Karpas-422 (cell line): ENCODE measurements at regions not wholly inside any gene's neighbourhood (a gene's known extent, or its start where the extent isn't known, plus 50 kb on each side); places are given as distances from the start of the nearest gene placed in this dataset.

Experiments used
- DNase-seq: peaks from one replicate; pipeline ENCODE4 v3.0.0-alpha.2; 2015
- H2AFZ ChIP-seq: fragments of 200-600 bp; sonication (generic); 2 replicates; pipeline ENCODE4 v1.6.1; 2014; ENCODE audit warnings: antibody characterized with exemption, low read length, mixed read lengths
- H3K27ac ChIP-seq: fragments of 200-600 bp; sonication (generic); 2 replicates; pipeline ENCODE4 v1.5.1; 2014; ENCODE audit warnings: mild to moderate bottlenecking, low read length, moderate library complexity
- H3K27me3 ChIP-seq: fragments of 200-600 bp; sonication (generic); 2 replicates; pipeline ENCODE4 v1.6.1; 2014; ENCODE audit warnings: low read length, mixed read lengths
- H3K36me3 ChIP-seq: fragments of 200-600 bp; sonication (generic); 2 replicates; pipeline ENCODE4 v1.6.1; 2014; ENCODE audit warnings: low read length, mixed read lengths; ENCODE audit not compliant: insufficient read depth
- H3K4me1 ChIP-seq: fragments of 200-600 bp; sonication (generic); 2 replicates; pipeline ENCODE4 v1.6.1; 2014; ENCODE audit warnings: mild to moderate bottlenecking, low read length, mixed read lengths
- H3K4me2 ChIP-seq: fragments of 200-600 bp; sonication (generic); 2 replicates; pipeline ENCODE4 v1.6.1; 2014; ENCODE audit warnings: low read length, low read depth, mild to moderate bottlenecking; ENCODE audit not compliant: poor library complexity, severe bottlenecking
- H3K4me3 ChIP-seq: fragments of 200-600 bp; sonication (generic); 2 replicates; pipeline ENCODE4 v1.5.1; 2014; ENCODE audit warnings: mild to moderate bottlenecking, antibody characterized with exemption, low read length, mixed read lengths
- H3K79me2 ChIP-seq: fragments of 200-600 bp; sonication (generic); 2 replicates; pipeline ENCODE4 v1.6.1; 2014; ENCODE audit warnings: mild to moderate bottlenecking, low read length, mixed read lengths
- H3K9ac ChIP-seq: fragments of 200-600 bp; sonication (generic); 2 replicates; pipeline ENCODE4 v1.6.0; 2014; ENCODE audit warnings: low read length
- H3K9me2 ChIP-seq: fragments of 200-600 bp; sonication (generic), shearing (Covaris generic); replicated peaks from 2 replicates; pipeline ENCODE4 v1.6.0; 2014; ENCODE audit warnings: mild to moderate bottlenecking, low read length, moderate library complexity; ENCODE audit not compliant: insufficient read depth
- H3K9me3 ChIP-seq: fragments of 300-700, 200-600 bp; sonication (generic); 2 replicates; pipeline ENCODE4 v1.6.1; 2014; ENCODE audit warnings: low read length, mixed read lengths
- H4K20me1 ChIP-seq: fragments of 200-600 bp; sonication (generic); 2 replicates; pipeline ENCODE4 v1.6.1; 2014; ENCODE audit warnings: mild to moderate bottlenecking, antibody characterized with exemption, low read length, low read depth; ENCODE audit not compliant: insufficient read depth

- Histone ChIP-seq H3K27ac (no peak overlapping the region), H3K79me2 (no peaks in the 10 kb centered on the region), H3K4me1 (no peaks in the 10 kb centered on the region), H3K4me2 (no peak overlapping the region), H3K27me3 (no peaks in the 10 kb centered on the region), H2AFZ (no peak overlapping the region), H3K4me3 (no peak overlapping the region), H3K36me3 (no peaks in the 10 kb centered on the region), H3K9me3 (no peaks in the 10 kb centered on the region), H3K9me2 (no peaks in the 10 kb centered on the region), H4K20me1 (no peaks in the 10 kb centered on the region), H3K9ac (no peak overlapping the region)
- DNase-seq, result no peak
Observed at GRCh38 chr6:56904068-56904467, 50.8 kb upstream of the BEND6 start.

- H3K4me3 ChIP-seq, result no peak overlapping the region
- no peaks in the 10 kb centered on the region for H4K20me1 ChIP-seq
- H3K27ac ChIP-seq, result no peak overlapping the region
- H3K9me3 ChIP-seq, result no peaks in the 10 kb centered on the region
- peak; percentile 78 for DNase-seq
- no peak overlapping the region for H3K4me2 ChIP-seq
- no peaks in the 10 kb centered on the region for H3K4me1 ChIP-seq
- no peaks in the 10 kb centered on the region for H3K27me3 ChIP-seq
- H2AFZ ChIP-seq, result no peak overlapping the region
- H3K9me2 ChIP-seq, result no peaks in the 10 kb centered on the region
- no peaks in the 10 kb centered on the region for H3K36me3 ChIP-seq
- no peaks in the 10 kb centered on the region for H3K79me2 ChIP-seq
- no peak overlapping the region for H3K9ac ChIP-seq
Observed at GRCh38 chr6:56902641-56903464, 52.1 kb upstream of the BEND6 start.

GRCh38 chr6:56900784-56901183 is 54.1 kb upstream of the BEND6 start:
- no peak overlapping the region for H3K4me3 ChIP-seq
- H3K27ac ChIP-seq, result no peak overlapping the region
- no peaks in the 10 kb centered on the region for H3K9me2 ChIP-seq
- H3K9ac ChIP-seq, result no peak overlapping the region
- no peaks in the 10 kb centered on the region for H3K27me3 ChIP-seq
- H3K79me2 ChIP-seq, result no peaks in the 10 kb centered on the region
- no peaks in the 10 kb centered on the region for H3K36me3 ChIP-seq
- H4K20me1 ChIP-seq, result no peaks in the 10 kb centered on the region
- no peak overlapping the region for H2AFZ ChIP-seq
- DNase-seq, result no peak
- H3K4me1 ChIP-seq, result no peaks in the 10 kb centered on the region
- H3K9me3 ChIP-seq, result no peaks in the 10 kb centered on the region
- H3K4me2 ChIP-seq, result no peak overlapping the region

GRCh38 chr6:56899753-56900152 is 55.2 kb upstream of the BEND6 start:
- Histone ChIP-seq H3K4me2 (no peak overlapping the region), H4K20me1 (no peaks in the 10 kb centered on the region), H3K27me3 (no peaks in the 10 kb centered on the region), H3K27ac (no peak overlapping the region), H3K9ac (no peak overlapping the region), H2AFZ (no peak overlapping the region), H3K4me1 (no peaks in the 10 kb centered on the region), H3K4me3 (no peak overlapping the region), H3K79me2 (no peaks in the 10 kb centered on the region), H3K9me2 (no peaks in the 10 kb centered on the region), H3K9me3 (no peaks in the 10 kb centered on the region), H3K36me3 (no peaks in the 10 kb centered on the region)
- no peak for DNase-seq

GRCh38 chr6:56899311-56899710 is 55.6 kb upstream of the BEND6 start:
- DNase-seq, result no peak
- H3K9ac ChIP-seq, result no peak overlapping the region
- no peaks in the 10 kb centered on the region for H3K27me3 ChIP-seq
- H3K36me3 ChIP-seq, result no peaks in the 10 kb centered on the region
- H3K4me1 ChIP-seq, result no peaks in the 10 kb centered on the region
- H3K9me3 ChIP-seq, result no peaks in the 10 kb centered on the region
- H3K79me2 ChIP-seq, result no peaks in the 10 kb centered on the region
- H3K9me2 ChIP-seq, result no peaks in the 10 kb centered on the region
- H3K4me3 ChIP-seq, result no peak overlapping the region
- no peak overlapping the region for H3K4me2 ChIP-seq
- H2AFZ ChIP-seq, result no peak overlapping the region
- no peaks in the 10 kb centered on the region for H4K20me1 ChIP-seq
- no peak overlapping the region for H3K27ac ChIP-seq

GRCh38 chr6:56897789-56898529 is 56.9 kb upstream of the BEND6 start:
- DNase-seq, result no peak
- no peaks in the 10 kb centered on the region for H4K20me1 ChIP-seq
- H3K27me3 ChIP-seq, result no peaks in the 10 kb centered on the region
- H3K4me1 ChIP-seq, result no peaks in the 10 kb centered on the region
- H3K9me2 ChIP-seq, result no peaks in the 10 kb centered on the region
- no peaks in the 10 kb centered on the region for H3K9me3 ChIP-seq
- no peaks in the 10 kb centered on the region for H3K79me2 ChIP-seq
- no peak overlapping the region for H3K9ac ChIP-seq
- H3K36me3 ChIP-seq, result no peaks in the 10 kb centered on the region
- no peak overlapping the region for H3K4me3 ChIP-seq
- no peak overlapping the region for H2AFZ ChIP-seq
- H3K27ac ChIP-seq, result no peak overlapping the region
- H3K4me2 ChIP-seq, result no peak overlapping the region

- Histone ChIP-seq H3K27me3 (no peaks in the 10 kb centered on the region), H3K9me3 (no peaks in the 10 kb centered on the region), H3K27ac (no peak overlapping the region), H3K79me2 (no peaks in the 10 kb centered on the region), H3K4me3 (no peak overlapping the region), H3K4me2 (no peak overlapping the region), H4K20me1 (no peaks in the 10 kb centered on the region), H3K9me2 (no peaks in the 10 kb centered on the region), H3K9ac (no peak overlapping the region), H3K4me1 (peaks cover 5% of the 10 kb centered on the region), H3K36me3 (no peaks in the 10 kb centered on the region), H2AFZ (no peak overlapping the region)
- DNase-seq, result no peak
Observed at GRCh38 chr6:56891754-56892153, 63.2 kb upstream of the BEND6 start.

GRCh38 chr6:56890683-56891429 is 64.1 kb upstream of the BEND6 start:
- Histone ChIP-seq H3K9me3 (no peaks in the 10 kb centered on the region), H3K27me3 (no peaks in the 10 kb centered on the region), H3K27ac (no peak overlapping the region), H3K79me2 (no peaks in the 10 kb centered on the region), H3K4me2 (no peak overlapping the region), H3K9ac (no peak overlapping the region), H2AFZ (peak overlapping the region; percentile 89), H3K36me3 (no peaks in the 10 kb centered on the region), H3K4me3 (no peak overlapping the region), H4K20me1 (no peaks in the 10 kb centered on the region), H3K9me2 (no peaks in the 10 kb centered on the region), H3K4me1 (peaks cover 5% of the 10 kb centered on the region)
- DNase-seq, result peak; percentile 63
